ENCODE measurements at regions not wholly inside any gene's neighbourhood (a gene's known extent, or its start where the extent isn't known, plus 50 kb on each side); places are given as distances from the start of the nearest gene placed in this dataset.

- no peak for TF ChIP-seq CTCF (conservative IDR thresholded peaks at IDR 0.05; ENCODE audit: low read depth, low read length)
- no peak for TF ChIP-seq EZH2 (IDR thresholded peaks at IDR 0.05; ENCODE audit: borderline replicate concordance, low read depth, low read length, poor library complexity, severe bottlenecking)
Observed at GRCh38 chr1:228939001-228939691, 203.9 kb downstream of the RHOU start.
